ENCODE measurements at regions not wholly inside any gene's neighbourhood (a gene's known extent, or its start where the extent isn't known, plus 50 kb on each side); places are given as distances from the start of the nearest gene placed in this dataset.

- TF ChIP-seq EP300 (IDR thresholded peaks at IDR 0.05; ENCODE audit: borderline replicate concordance in 1 of 2, low read depth in 2 of 2, low read length in 2 of 2) (no peak), KDM1A (IDR thresholded peaks at IDR 0.05; ENCODE audit: borderline replicate concordance, low read length) (no peak), ATF2 (IDR thresholded peaks at IDR 0.05; ENCODE audit: low read length) (no peak), USF2 (IDR thresholded peaks at IDR 0.05; ENCODE audit: low read length) (no peak), GABPA (IDR thresholded peaks at IDR 0.05; ENCODE audit: borderline replicate concordance, insufficient read depth, low read length) (no peak), ATF3 (IDR thresholded peaks at IDR 0.05; ENCODE audit: insufficient read depth, low read depth, low read length) (no peak), SP2 (IDR thresholded peaks at IDR 0.05; ENCODE audit: low read length) (no peak)
Measured at GRCh38 chr19:30645946-30646577, 273.9 kb downstream of the ZNF536 start (continued).
